ENCODE measurements at regions not wholly inside any gene's neighbourhood (a gene's known extent, or its start where the extent isn't known, plus 50 kb on each side); places are given as distances from the start of the nearest gene placed in this dataset.

GRCh38 chr9:84141741-84142370 lies 161.3 kb downstream of the RMI1 start:
- H3K36me3 ChIP-seq (replicated peaks in 1 of 2; ENCODE audit: control insufficient read depth in 1 of 2, insufficient read depth in 2 of 2, low read length in 1 of 2): no peaks in the 10 kb centered on the region
- CTCF ChIA-PET: interaction anchor here (1.0 to 2.8 kb wide), 2 partner anchors 31 to 119 kb away, joined by 3 to 9 read pairs; no protein-coding TSS in a partner anchor
- no peak for DNase-seq
- WGBS (ENCODE audit: low lambda C conversion rate): 79% methylated on average over 7 of the region's 7 CpGs
- H2AFZ ChIP-seq (ENCODE audit: low read depth): no peak overlapping the region
- POLR2A ChIA-PET: no interaction called here
- H4K20me1 ChIP-seq (ENCODE audit: insufficient read depth): no peaks in the 10 kb centered on the region
- H3K4me2 ChIP-seq: no peak overlapping the region
- no peaks in the 10 kb centered on the region for H3F3A ChIP-seq (replicated peaks; ENCODE audit: insufficient read depth)
- no peak overlapping the region for H3K4me3 ChIP-seq (ENCODE audit: low read depth in 2 of 2, low read length in 1 of 2)
- H3K79me2 ChIP-seq (ENCODE audit: insufficient read depth): no peaks in the 10 kb centered on the region
- no peaks in the 10 kb centered on the region for H3K9me2 ChIP-seq
- no peak overlapping the region for H3K27ac ChIP-seq (ENCODE audit: low read depth in 2 of 2, low read length in 1 of 2)
- no peaks in the 10 kb centered on the region for H3K9me3 ChIP-seq
- H3K9ac ChIP-seq: no peak overlapping the region
- TF ChIP-seq EP300 (IDR thresholded peaks at IDR 0.05; ENCODE audit: borderline replicate concordance in 1 of 2, low read depth in 1 of 2, low read length in 1 of 2): no peak
- no peaks in the 10 kb centered on the region for H3K27me3 ChIP-seq (ENCODE audit: insufficient read depth)
- H3K4me1 ChIP-seq (ENCODE audit: control insufficient read depth in 1 of 2, insufficient read depth in 2 of 2, low read depth in 1 of 2, low read length in 1 of 2): peaks cover 0 to 5% of the 10 kb centered on the region in 2 experiments; a peak in 1 of 4 replicates

DNA sequence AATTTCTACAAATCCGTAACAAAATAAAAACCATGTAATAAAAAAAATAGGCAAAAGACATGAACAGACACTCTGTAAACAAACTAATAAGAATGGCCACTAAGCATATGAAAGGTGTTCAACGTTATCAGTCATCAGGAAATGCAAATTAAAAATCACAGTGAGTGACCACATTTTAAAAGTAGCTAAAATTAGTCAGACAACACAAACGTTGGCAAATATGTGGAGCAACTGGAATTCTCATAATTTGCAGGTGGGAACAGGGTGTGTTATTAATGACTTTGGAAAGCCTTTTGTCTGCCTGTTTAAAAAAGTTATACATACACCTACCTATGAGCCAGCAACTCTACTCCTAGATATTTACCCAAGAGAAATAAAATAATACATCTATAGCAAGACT lies 164.4 kb downstream of the RMI1 start:
- ChIA-PET POLR2A (no interaction called here), CTCF (no interaction called here)
- Histone ChIP-seq H3F3A (replicated peaks; ENCODE audit: insufficient read depth) (no peaks in the 10 kb centered on the region), H4K20me1 (ENCODE audit: insufficient read depth) (no peaks in the 10 kb centered on the region), H2AFZ (ENCODE audit: low read depth) (no peak overlapping the region), H3K79me2 (ENCODE audit: insufficient read depth) (no peaks in the 10 kb centered on the region), H3K4me1 (ENCODE audit: control insufficient read depth in 1 of 2, insufficient read depth in 2 of 2, low read depth in 1 of 2, low read length in 1 of 2) (no peaks in the 10 kb centered on the region; a peak in 1 of 4 replicates), H3K9ac (no peak overlapping the region), H3K9me3 (no peaks in the 10 kb centered on the region), H3K9me2 (no peaks in the 10 kb centered on the region), H3K4me3 (ENCODE audit: low read depth in 2 of 2, low read length in 1 of 2) (no peak overlapping the region), H3K36me3 (replicated peaks in 1 of 2; ENCODE audit: control insufficient read depth in 1 of 2, insufficient read depth in 2 of 2, low read length in 1 of 2) (no peaks in the 10 kb centered on the region), H3K27me3 (ENCODE audit: insufficient read depth) (no peaks in the 10 kb centered on the region), H3K4me2 (no peak overlapping the region), H3K27ac (ENCODE audit: low read depth in 2 of 2, low read length in 1 of 2) (no peak overlapping the region)
- DNase-seq: no peak
- WGBS (ENCODE audit: low lambda C conversion rate): 52% methylated on average over 3 of the region's 3 CpGs
- TF ChIP-seq IRF3 (IDR thresholded peaks at IDR 0.05; ENCODE audit: low read depth, low read length) (no peak), POLR2AphosphoS5 (IDR thresholded peaks at IDR 0.05; ENCODE audit: low read depth, low read length) (no peak), NFIC (IDR thresholded peaks at IDR 0.05; ENCODE audit: borderline replicate concordance) (no peak), FOXJ3 (CRISPR knock-in tag; IDR thresholded peaks at IDR 0.05) (no peak), ELF1 (IDR thresholded peaks at IDR 0.05) (no peak), USF2 (IDR thresholded peaks at IDR 0.05; ENCODE audit: borderline replicate concordance, low read depth, low read length) (no peak), SIN3A (IDR thresholded peaks at IDR 0.05; ENCODE audit: borderline replicate concordance, low read depth, low read length) (no peak), YY1 (IDR thresholded peaks at IDR 0.05; ENCODE audit: low read depth) (no peak), ZBTB33 (IDR thresholded peaks at IDR 0.05; ENCODE audit: borderline replicate concordance, low read depth) (no peak), RAD21 (IDR thresholded peaks at IDR 0.05; ENCODE audit: low read length) (no peak), TEAD4 (IDR thresholded peaks at IDR 0.05; ENCODE audit: borderline replicate concordance, insufficient read depth) (no peak), GABPA (IDR thresholded peaks at IDR 0.05; ENCODE audit: low read depth) (no peak), CHD2 (IDR thresholded peaks at IDR 0.05; ENCODE audit: low read length, partially characterized antibody) (no peak)
- TF ChIP-seq, protein P1, sequence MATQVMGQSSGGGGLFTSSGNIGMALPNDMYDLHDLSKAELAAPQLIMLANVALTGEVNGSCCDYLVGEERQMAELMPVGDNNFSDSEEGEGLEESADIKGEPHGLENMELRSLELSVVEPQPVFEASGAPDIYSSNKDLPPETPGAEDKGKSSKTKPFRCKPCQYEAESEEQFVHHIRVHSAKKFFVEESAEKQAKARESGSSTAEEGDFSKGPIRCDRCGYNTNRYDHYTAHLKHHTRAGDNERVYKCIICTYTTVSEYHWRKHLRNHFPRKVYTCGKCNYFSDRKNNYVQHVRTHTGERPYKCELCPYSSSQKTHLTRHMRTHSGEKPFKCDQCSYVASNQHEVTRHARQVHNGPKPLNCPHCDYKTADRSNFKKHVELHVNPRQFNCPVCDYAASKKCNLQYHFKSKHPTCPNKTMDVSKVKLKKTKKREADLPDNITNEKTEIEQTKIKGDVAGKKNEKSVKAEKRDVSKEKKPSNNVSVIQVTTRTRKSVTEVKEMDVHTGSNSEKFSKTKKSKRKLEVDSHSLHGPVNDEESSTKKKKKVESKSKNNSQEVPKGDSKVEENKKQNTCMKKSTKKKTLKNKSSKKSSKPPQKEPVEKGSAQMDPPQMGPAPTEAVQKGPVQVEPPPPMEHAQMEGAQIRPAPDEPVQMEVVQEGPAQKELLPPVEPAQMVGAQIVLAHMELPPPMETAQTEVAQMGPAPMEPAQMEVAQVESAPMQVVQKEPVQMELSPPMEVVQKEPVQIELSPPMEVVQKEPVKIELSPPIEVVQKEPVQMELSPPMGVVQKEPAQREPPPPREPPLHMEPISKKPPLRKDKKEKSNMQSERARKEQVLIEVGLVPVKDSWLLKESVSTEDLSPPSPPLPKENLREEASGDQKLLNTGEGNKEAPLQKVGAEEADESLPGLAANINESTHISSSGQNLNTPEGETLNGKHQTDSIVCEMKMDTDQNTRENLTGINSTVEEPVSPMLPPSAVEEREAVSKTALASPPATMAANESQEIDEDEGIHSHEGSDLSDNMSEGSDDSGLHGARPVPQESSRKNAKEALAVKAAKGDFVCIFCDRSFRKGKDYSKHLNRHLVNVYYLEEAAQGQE (IDR thresholded peaks at IDR 0.05; ENCODE audit: low read depth, low read length): no peak
- TF ChIP-seq, protein P2, sequence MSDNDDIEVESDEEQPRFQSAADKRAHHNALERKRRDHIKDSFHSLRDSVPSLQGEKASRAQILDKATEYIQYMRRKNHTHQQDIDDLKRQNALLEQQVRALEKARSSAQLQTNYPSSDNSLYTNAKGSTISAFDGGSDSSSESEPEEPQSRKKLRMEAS (IDR thresholded peaks at IDR 0.05; ENCODE audit: low read depth): no peak

All from SK-N-SH (cell line).